GM12892 (cell line): ENCODE measurements at regions not wholly inside any gene's neighbourhood (a gene's known extent, or its start where the extent isn't known, plus 50 kb on each side); places are given as distances from the start of the nearest gene placed in this dataset.

Experiments
- POLR2A ChIP-seq: IDR thresholded peaks from 2 replicates; pipeline ENCODE4 v1.6.1; 2011; ENCODE audit warnings: low read depth, low read length, control low read depth
- POLR2AphosphoS5 ChIP-seq: IDR thresholded peaks from 2 replicates; pipeline ENCODE4 v1.6.1; 2011; ENCODE audit warnings: low read depth, low read length, control low read depth

GRCh38 chr6:166104872-166105271 lies 62.8 kb downstream of the TBXT start:
- TF ChIP-seq POLR2A (no peak), POLR2AphosphoS5 (no peak)
